ENCODE measurements at regions not wholly inside any gene's neighbourhood (a gene's known extent, or its start where the extent isn't known, plus 50 kb on each side); places are given as distances from the start of the nearest gene placed in this dataset.

DNA sequence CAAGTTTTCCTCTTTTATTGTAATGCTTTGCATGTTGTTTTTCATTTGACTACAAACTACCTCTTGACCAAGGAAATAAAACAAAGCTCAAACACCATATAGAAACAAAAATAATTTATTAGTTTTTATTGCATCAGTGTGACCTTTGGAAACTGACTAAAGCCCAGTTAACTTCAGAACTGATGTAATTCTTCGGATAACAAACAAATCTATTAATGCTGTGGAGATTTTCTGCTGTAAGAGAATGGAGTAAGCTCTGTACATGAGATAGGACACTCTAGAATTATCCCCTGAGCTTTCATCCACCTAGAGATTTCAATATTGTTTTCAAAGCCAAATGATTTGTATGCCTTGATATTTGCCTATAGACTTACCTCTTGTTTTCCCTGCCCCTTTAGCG is 154.0 kb upstream of the KCNK2 start:
- no peak for DNase-seq
- Histone ChIP-seq H3K27me3 (no peaks in the 10 kb centered on the region), H3K27ac (no peak overlapping the region), H3K9me3 (no peaks in the 10 kb centered on the region), H3K36me3 (no peaks in the 10 kb centered on the region), H3K4me1 (no peaks in the 10 kb centered on the region), H3K4me3 (no peak overlapping the region)
- TF ChIP-seq, protein P1, sequence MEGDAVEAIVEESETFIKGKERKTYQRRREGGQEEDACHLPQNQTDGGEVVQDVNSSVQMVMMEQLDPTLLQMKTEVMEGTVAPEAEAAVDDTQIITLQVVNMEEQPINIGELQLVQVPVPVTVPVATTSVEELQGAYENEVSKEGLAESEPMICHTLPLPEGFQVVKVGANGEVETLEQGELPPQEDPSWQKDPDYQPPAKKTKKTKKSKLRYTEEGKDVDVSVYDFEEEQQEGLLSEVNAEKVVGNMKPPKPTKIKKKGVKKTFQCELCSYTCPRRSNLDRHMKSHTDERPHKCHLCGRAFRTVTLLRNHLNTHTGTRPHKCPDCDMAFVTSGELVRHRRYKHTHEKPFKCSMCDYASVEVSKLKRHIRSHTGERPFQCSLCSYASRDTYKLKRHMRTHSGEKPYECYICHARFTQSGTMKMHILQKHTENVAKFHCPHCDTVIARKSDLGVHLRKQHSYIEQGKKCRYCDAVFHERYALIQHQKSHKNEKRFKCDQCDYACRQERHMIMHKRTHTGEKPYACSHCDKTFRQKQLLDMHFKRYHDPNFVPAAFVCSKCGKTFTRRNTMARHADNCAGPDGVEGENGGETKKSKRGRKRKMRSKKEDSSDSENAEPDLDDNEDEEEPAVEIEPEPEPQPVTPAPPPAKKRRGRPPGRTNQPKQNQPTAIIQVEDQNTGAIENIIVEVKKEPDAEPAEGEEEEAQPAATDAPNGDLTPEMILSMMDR (IDR thresholded peaks at IDR 0.05), result no peak
- intact Hi-C loops (cut with DNase I; ENCODE audit: low total_unique reads), result no loop called here

DNA sequence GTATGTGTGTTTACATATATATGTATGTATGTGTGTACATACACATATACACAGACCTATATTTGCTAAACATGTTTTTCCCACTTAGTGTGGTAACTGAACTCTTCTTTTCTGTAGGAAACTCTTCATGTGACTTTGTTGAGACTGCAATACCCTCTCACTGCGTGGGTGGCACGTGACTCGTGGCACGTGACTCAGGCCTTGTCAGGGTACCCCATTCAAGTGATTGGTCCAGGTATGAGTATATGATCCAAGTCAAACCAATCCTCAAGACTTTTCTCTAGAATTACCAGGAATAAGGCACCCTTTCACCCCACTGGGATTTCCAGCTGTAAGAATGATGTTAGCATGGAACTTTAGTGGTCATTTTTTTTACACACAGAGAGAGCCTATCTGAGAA is 149.2 kb upstream of the KCNK2 start:
- intact Hi-C loops (cut with DNase I; ENCODE audit: low total_unique reads), result no loop called here
- Histone ChIP-seq H3K27me3 (no peaks in the 10 kb centered on the region), H3K27ac (no peak overlapping the region), H3K4me1 (no peaks in the 10 kb centered on the region), H3K36me3 (no peaks in the 10 kb centered on the region), H3K4me3 (no peak overlapping the region), H3K9me3 (no peaks in the 10 kb centered on the region)
- TF ChIP-seq, protein P1 (IDR thresholded peaks at IDR 0.05), result no peak
- DNase-seq, result no peak

DNA sequence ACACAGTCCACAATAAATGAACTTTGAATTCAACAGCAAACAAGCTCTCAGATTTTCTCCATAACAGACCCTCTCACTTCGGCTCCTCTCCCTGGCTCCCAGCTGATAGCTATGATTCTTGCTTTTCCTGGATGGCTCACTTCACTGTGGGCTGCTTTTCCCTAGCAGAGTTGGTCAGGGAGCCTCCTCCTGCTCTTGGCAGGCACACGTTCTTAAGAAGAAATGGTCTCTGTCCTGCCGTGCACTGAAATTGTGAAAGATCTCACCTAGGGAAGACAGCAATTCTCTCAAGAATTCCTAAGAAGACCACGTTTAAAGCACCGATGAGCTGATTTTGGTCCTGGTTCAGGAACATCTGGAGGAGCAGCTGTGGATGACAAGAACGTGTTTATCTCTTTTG is 148.5 kb upstream of the KCNK2 start:
- no peaks in the 10 kb centered on the region for H3K27me3 ChIP-seq
- H3K27ac ChIP-seq, result no peak overlapping the region
- H3K9me3 ChIP-seq, result no peaks in the 10 kb centered on the region
- H3K4me1 ChIP-seq, result no peaks in the 10 kb centered on the region
- no peak overlapping the region for H3K4me3 ChIP-seq
- TF ChIP-seq, protein P1 (IDR thresholded peaks at IDR 0.05), result no peak
- DNase-seq, result no peak
- H3K36me3 ChIP-seq, result no peaks in the 10 kb centered on the region
- intact Hi-C loops (cut with DNase I; ENCODE audit: low total_unique reads), result no loop called here

DNA sequence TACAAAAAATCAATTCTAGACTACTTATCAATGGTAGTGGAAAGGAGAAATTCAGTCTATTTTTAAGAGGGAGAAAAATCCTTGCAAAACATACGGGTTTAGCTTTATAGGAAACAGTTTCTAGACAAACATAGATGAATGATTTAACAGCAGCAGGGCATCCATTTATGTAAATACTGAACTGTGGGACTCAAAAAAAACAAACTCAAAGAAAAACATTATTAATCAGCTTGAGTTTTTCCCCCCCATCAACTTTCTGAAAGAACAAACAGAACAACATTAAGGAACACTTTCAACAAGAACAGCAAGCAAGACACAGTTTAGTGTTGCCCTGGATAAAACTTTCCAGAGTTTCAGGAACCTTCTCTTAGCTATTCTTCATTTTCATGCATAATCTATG is 147.3 kb upstream of the KCNK2 start:
- intact Hi-C loops (cut with DNase I; ENCODE audit: low total_unique reads), result no loop called here
- DNase-seq, result no peak
- Histone ChIP-seq H3K27me3 (no peaks in the 10 kb centered on the region), H3K9me3 (no peaks in the 10 kb centered on the region), H3K4me3 (no peak overlapping the region), H3K27ac (no peak overlapping the region), H3K4me1 (no peaks in the 10 kb centered on the region), H3K36me3 (no peaks in the 10 kb centered on the region)
- TF ChIP-seq, protein P1 (IDR thresholded peaks at IDR 0.05), result no peak

DNA sequence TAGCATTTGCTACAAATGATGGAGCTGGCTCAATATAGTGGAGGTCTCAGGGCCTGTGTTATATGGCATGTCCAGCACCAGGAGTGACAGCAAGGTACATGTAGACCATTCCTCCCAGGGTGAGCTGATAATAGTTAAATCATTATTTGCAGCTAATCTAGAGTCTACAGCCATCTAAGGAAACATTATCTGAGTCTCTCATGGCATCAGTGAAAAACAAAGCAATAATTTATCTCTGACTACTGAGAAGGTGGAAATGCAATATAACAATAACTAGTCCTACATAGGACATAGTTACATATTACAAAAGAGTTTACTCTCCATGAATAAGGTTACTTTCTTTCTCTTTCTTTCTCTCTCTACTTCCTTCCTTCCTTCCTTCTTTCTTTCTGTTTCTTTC is 143.4 kb upstream of the KCNK2 start:
- Histone ChIP-seq H3K27ac (no peak overlapping the region), H3K4me1 (no peaks in the 10 kb centered on the region), H3K36me3 (no peaks in the 10 kb centered on the region), H3K27me3 (no peaks in the 10 kb centered on the region), H3K4me3 (no peak overlapping the region), H3K9me3 (no peaks in the 10 kb centered on the region)
- no peak for DNase-seq
- intact Hi-C loops (cut with DNase I; ENCODE audit: low total_unique reads), result no loop called here
- TF ChIP-seq, protein P1 (IDR thresholded peaks at IDR 0.05), result no peak

DNA sequence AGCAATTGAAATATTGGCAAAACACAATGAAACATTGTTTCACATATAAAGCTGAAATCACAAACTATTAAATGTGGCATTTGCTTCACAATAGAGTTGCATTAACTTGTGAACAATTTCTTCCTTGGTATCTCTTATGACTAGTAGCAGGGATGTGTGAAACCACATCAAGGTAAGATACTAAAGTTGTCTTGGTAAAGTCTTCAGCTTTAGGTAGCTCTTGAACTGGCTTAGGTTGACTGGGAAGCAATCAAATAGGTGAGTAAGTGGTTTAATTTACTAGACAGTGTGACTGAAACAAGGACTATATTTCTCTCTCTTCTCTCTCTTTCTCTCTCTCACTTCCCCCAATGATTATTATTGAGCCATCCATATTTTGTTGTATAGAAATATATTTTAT is 141.5 kb upstream of the KCNK2 start:
- H3K4me3 ChIP-seq, result no peak overlapping the region
- H3K9me3 ChIP-seq, result no peaks in the 10 kb centered on the region
- no peak overlapping the region for H3K27ac ChIP-seq
- H3K4me1 ChIP-seq, result no peaks in the 10 kb centered on the region
- H3K27me3 ChIP-seq, result no peaks in the 10 kb centered on the region
- no peak for DNase-seq
- H3K36me3 ChIP-seq, result no peaks in the 10 kb centered on the region
- TF ChIP-seq, protein P1 (IDR thresholded peaks at IDR 0.05), result no peak
- intact Hi-C loops (cut with DNase I; ENCODE audit: low total_unique reads), result no loop called here

All from tibial artery (tissue), 4 donors.